IMR-90 (cell line): ENCODE measurements at regions not wholly inside any gene's neighbourhood (a gene's known extent, or its start where the extent isn't known, plus 50 kb on each side); places are given as distances from the start of the nearest gene placed in this dataset.

ENCODE experiments used
- ATAC-seq: fragments of 200-7000 bp; cut with Tn5 transposase; 2 replicates; pipeline ENCODE4 v1.9.1; 2020; ENCODE audit warnings: low read depth, mild to moderate bottlenecking, moderate library complexity
- BruUV-seq: library from RNA; stranded (reverse); fragments of 400-500 nt; replicated peaks from 2 replicates; lab custom pipeline; 2021; lab: Mats Ljungman, UMichigan
- CTCF ChIA-PET: fragments of 300-600 bp; formaldehyde crosslinking; extraction: SDS; loops from one replicate; lab custom pipeline; 2021; ENCODE audit warnings: antibody characterized with exemption; lab: Yijun Ruan, JAX
- POLR2A ChIA-PET: fragments of 300-600 bp; sonication (Branson Sonifier 250); formaldehyde crosslinking; loops from one replicate; lab custom pipeline; 2022; ENCODE audit warnings: antibody characterized with exemption; ENCODE audit not compliant: unreplicated experiment; lab: Charles Lee
- DNase-seq: peaks from one replicate; pipeline ENCODE4 v3.0.0; 2013
- H2AFZ ChIP-seq: replicated peaks from 2 replicates; pipeline ENCODE3; 2013; ENCODE audit warnings: low read length, mild to moderate bottlenecking; ENCODE audit not compliant: poor library complexity
- H2AK5ac ChIP-seq: 2 replicates; pipeline ENCODE4 v1.6.1; 2013; ENCODE audit warnings: low read depth, low read length, inconsistent platforms
- H2AK9ac ChIP-seq: replicated peaks from 2 replicates; pipeline ENCODE3; 2013; ENCODE audit warnings: mild to moderate bottlenecking, low read depth, low read length, moderate library complexity; ENCODE audit not compliant: poor library complexity
- H2BK120ac ChIP-seq: 2 replicates; pipeline ENCODE4 v1.6.1; 2013; ENCODE audit warnings: low read depth, low read length, inconsistent platforms
- H2BK15ac ChIP-seq: 3 replicates; pipeline ENCODE4 v1.6.1; 2013; ENCODE audit warnings: low read depth, low read length, inconsistent platforms
- H2BK20ac ChIP-seq: 2 replicates; pipeline ENCODE4 v1.6.1; 2013; ENCODE audit warnings: low read depth, mild to moderate bottlenecking, inconsistent platforms, low read length, moderate library complexity
- H2BK5ac ChIP-seq: 2 replicates; pipeline ENCODE4 v1.6.1; 2013; ENCODE audit warnings: mild to moderate bottlenecking, low read depth, low read length, inconsistent platforms; ENCODE audit not compliant: poor library complexity, severe bottlenecking
- H3K14ac ChIP-seq: replicated peaks from 2 replicates; pipeline ENCODE4 v1.6.1; 2013; ENCODE audit warnings: low read depth, low read length, inconsistent platforms
- H3K18ac ChIP-seq: 2 replicates; pipeline ENCODE4 v1.6.1; 2013; ENCODE audit warnings: low read depth, low read length, control low read depth
- H3K23ac ChIP-seq: 2 replicates; pipeline ENCODE4 v1.6.1; 2013; ENCODE audit warnings: low read depth, low read length, inconsistent platforms
- H3K27ac ChIP-seq: 2 replicates; pipeline ENCODE4 v1.5.1; 2013; ENCODE audit warnings: mild to moderate bottlenecking, control low read depth, low read length; ENCODE audit not compliant: insufficient read depth
- H3K27me3 ChIP-seq: 2 replicates; pipeline ENCODE4 v1.6.1; 2013; ENCODE audit warnings: low read length; ENCODE audit not compliant: control insufficient read depth, insufficient read depth
- H3K36me3 ChIP-seq: 2 replicates; pipeline ENCODE4 v1.6.1; 2013; ENCODE audit warnings: low read length, mixed read lengths; ENCODE audit not compliant: control insufficient read depth, insufficient read depth
- H3K4ac ChIP-seq: 2 replicates; pipeline ENCODE4 v1.6.1; 2013; ENCODE audit warnings: low read depth, low read length, inconsistent platforms
- H3K4me1 ChIP-seq: 2 replicates; pipeline ENCODE4 v1.6.1; 2013; ENCODE audit warnings: low read length, mixed read lengths; ENCODE audit not compliant: control insufficient read depth, insufficient read depth
- H3K4me2 ChIP-seq: 2 replicates; pipeline ENCODE4 v1.6.1; 2013; ENCODE audit warnings: low read depth, mild to moderate bottlenecking, control low read depth, low read length, moderate library complexity
- H3K4me3 ChIP-seq: 2 replicates; pipeline ENCODE4 v1.5.1; 2013; ENCODE audit warnings: low read depth, mild to moderate bottlenecking, control low read depth, low read length, moderate library complexity; ENCODE audit not compliant: insufficient read depth
- H3K56ac ChIP-seq: 2 replicates; pipeline ENCODE4 v1.6.1; 2013; ENCODE audit warnings: low read length, inconsistent platforms; ENCODE audit not compliant: insufficient read depth; ENCODE audit errors: extremely low read depth
- H3K79me1 ChIP-seq, 2 experiments: 2 replicates each; pipeline ENCODE4 v1.6.1; 2013; ENCODE audit warnings: low read length in 2 of 2, inconsistent platforms in 1 of 2, low read depth in 1 of 2
- H3K9ac ChIP-seq: 2 replicates; pipeline ENCODE4 v1.6.1; 2013; ENCODE audit warnings: low read depth, low read length, control low read depth
- H3K9me1 ChIP-seq: 2 replicates; pipeline ENCODE4 v1.6.1; 2013; ENCODE audit warnings: low read length, inconsistent platforms; ENCODE audit not compliant: insufficient read depth
- H3K9me3 ChIP-seq: 2 replicates; pipeline ENCODE4 v1.6.1; 2013; ENCODE audit warnings: low read length; ENCODE audit not compliant: control insufficient read depth, insufficient read depth
- H4K20me1 ChIP-seq: 2 replicates; pipeline ENCODE4 v1.6.1; 2013; ENCODE audit warnings: low read length, inconsistent platforms; ENCODE audit not compliant: insufficient read depth
- H4K5ac ChIP-seq: 2 replicates; pipeline ENCODE4 v1.6.1; 2013; ENCODE audit warnings: mild to moderate bottlenecking, low read depth, low read length, control low read depth
- H4K8ac ChIP-seq, 2 experiments: 2 replicates each; pipeline ENCODE4 v1.6.1; 2013; ENCODE audit warnings: low read depth in 2 of 2, low read length in 2 of 2, control low read depth in 1 of 2, inconsistent platforms in 1 of 2
- H4K91ac ChIP-seq: 2 replicates; pipeline ENCODE4 v1.6.1; 2013; ENCODE audit warnings: low read depth, low read length, inconsistent platforms; ENCODE audit not compliant: insufficient read depth
- BHLHE40 ChIP-seq: fragments of 150-350 bp; IDR thresholded peaks from 2 replicates; pipeline ENCODE4 v1.6.1; 2016; ENCODE audit warnings: mild to moderate bottlenecking, low read depth, low read length
- CEBPB ChIP-seq: IDR thresholded peaks from 2 replicates; pipeline ENCODE4 v1.6.1; 2012; ENCODE audit warnings: low read depth, low read length, improper control_type of control experiment
- CHD1 ChIP-seq: IDR thresholded peaks from 2 replicates; pipeline ENCODE4 v1.6.1; 2012; ENCODE audit warnings: low read depth, low read length, improper control_type of control experiment
- CTCF ChIP-seq: conservative IDR thresholded peaks from 2 replicates; pipeline ENCODE4 v1.5.1; 2012; ENCODE audit warnings: mild to moderate bottlenecking, low read depth, low read length, improper control_type of control experiment
- FOS ChIP-seq: fragments of 150-350 bp; IDR thresholded peaks from 2 replicates; pipeline ENCODE4 v1.6.1; 2016; ENCODE audit warnings: low read depth, low read length
- MAFK ChIP-seq: IDR thresholded peaks from 2 replicates; pipeline ENCODE4 v1.6.1; 2012; ENCODE audit warnings: low read depth, low read length, improper control_type of control experiment
- MAZ ChIP-seq: IDR thresholded peaks from 2 replicates; pipeline ENCODE4 v1.6.1; 2012; ENCODE audit warnings: low read depth, mild to moderate bottlenecking, low read length, improper control_type of control experiment, moderate library complexity, borderline replicate concordance
- MXI1 ChIP-seq: IDR thresholded peaks from 2 replicates; pipeline ENCODE4 v1.6.1; 2012; ENCODE audit warnings: low read depth, mild to moderate bottlenecking, low read length, moderate library complexity, borderline replicate concordance
- NFE2L2 ChIP-seq: fragments of 150-350 bp; IDR thresholded peaks from 2 replicates; pipeline ENCODE4 v1.6.1; 2016; ENCODE audit warnings: low read depth, mild to moderate bottlenecking, low read length
- POLR2A ChIP-seq: IDR thresholded peaks from 2 replicates; pipeline ENCODE4 v1.6.1; 2012; ENCODE audit warnings: mild to moderate bottlenecking, low read depth, low read length
- RAD21 ChIP-seq: IDR thresholded peaks from 2 replicates; pipeline ENCODE4 v1.6.1; 2012; ENCODE audit warnings: low read length, improper control_type of control experiment
- RCOR1 ChIP-seq: IDR thresholded peaks from 2 replicates; pipeline ENCODE4 v1.6.1; 2012; ENCODE audit warnings: mild to moderate bottlenecking, low read length, improper control_type of control experiment; ENCODE audit not compliant: insufficient replicate concordance
- RFX5 ChIP-seq: IDR thresholded peaks from 2 replicates; pipeline ENCODE4 v1.8.0; 2012; ENCODE audit warnings: low read depth, mild to moderate bottlenecking, low read length, moderate library complexity
- SMC3 ChIP-seq: fragments of 150-350 bp; IDR thresholded peaks from 2 replicates; pipeline ENCODE4 v1.6.1; 2016; ENCODE audit warnings: low read depth, mild to moderate bottlenecking, antibody characterized with exemption, low read length, moderate library complexity
- USF2 ChIP-seq: fragments of 150-350 bp; IDR thresholded peaks from 2 replicates; pipeline ENCODE4 v1.6.1; 2017; ENCODE audit warnings: mild to moderate bottlenecking, antibody characterized with exemption, low read length, low read depth
- WGBS, 2 experiments: methylation state at CpG; one replicate each; pipeline versions ENCODE4 v1.1.5 to v1.1.7; 2013; ENCODE audit warnings: missing lambda C conversion rate in 2 of 2; ENCODE audit not compliant: insufficient read length in 1 of 2; ENCODE audit errors: extremely low coverage in 2 of 2; 5-methylcytosine and 5-hydroxymethylcytosine counted together
- dilution Hi-C: fragments of 300-500 bp; cut with HindIII; formaldehyde crosslinking; loops from one replicate; pipeline ENCODE4 v1.14.3; 2018; ENCODE audit warnings: low sequenced_read_pairs; ENCODE audit not compliant: unreplicated experiment
- in situ Hi-C: fragments of 300-500 bp; cut with MboI; formaldehyde crosslinking; loops from 3 replicates; pipeline ENCODE4 v1.14.3; 2019; ENCODE audit warnings: low sequenced_read_pairs, inconsistent platforms, mixed read lengths
- intact Hi-C: fragments of 100-400 bp; cut with micrococcal nuclease; formaldehyde crosslinking; loops from 2 replicates; pipeline ENCODE4 v1.10.0; 2022
- TF ChIP-seq, protein P1 (sequence below): fragments of 150-350 bp; IDR thresholded peaks from 2 replicates; pipeline ENCODE4 v1.6.1; 2016; ENCODE audit warnings: low read depth, mild to moderate bottlenecking, low read length, moderate library complexity, borderline replicate concordance

- Histone ChIP-seq H4K91ac (no peak overlapping the region), H3K18ac (no peak overlapping the region), H4K5ac (no peak overlapping the region), H2AK5ac (no peak overlapping the region), H3K4me1 (no peaks in the 10 kb centered on the region), H2BK5ac (no peak overlapping the region), H3K4me3 (no peak overlapping the region), H3K23ac (no peak overlapping the region), H2BK20ac (no peak overlapping the region), H4K20me1 (no peaks in the 10 kb centered on the region), H3K9me3 (peaks cover 24% of the 10 kb centered on the region), H2BK15ac (no peak overlapping the region), H3K9me1 (no peaks in the 10 kb centered on the region), H3K14ac (no peak overlapping the region), H3K27ac (no peak overlapping the region), H3K56ac (no peak overlapping the region), H3K79me1 (no peaks in the 10 kb centered on the region), H2BK120ac (no peak overlapping the region), H3K4me2 (no peak overlapping the region), H2AK9ac (no peak overlapping the region), H4K8ac (no peak overlapping the region), H2AFZ (no peak overlapping the region), H3K27me3 (no peaks in the 10 kb centered on the region), H3K36me3 (no peaks in the 10 kb centered on the region), H3K9ac (no peak overlapping the region), H3K4ac (no peak overlapping the region)
- CTCF ChIA-PET, result no interaction called here
- no TSS peak for BruUV-seq
- DNase-seq, result no peak
- in situ Hi-C loops (no loop called here), intact Hi-C loops (no loop called here), dilution Hi-C loops (no loop called here)
- 75% methylated on average over 9 of the region's 12 CpGs; no CpG with 5 or more reads in 1 of the 2 experiments for WGBS, 2 experiments
- POLR2A ChIA-PET, result no interaction called here
- no peak for ATAC-seq
- no peak for TF ChIP-seq CTCF
- no peak for TF ChIP-seq POLR2A
- no peak for TF ChIP-seq MAZ
- TF ChIP-seq MAFK, result no peak
- no peak for TF ChIP-seq USF2
- no peak for TF ChIP-seq CHD1
- no peak for TF ChIP-seq CEBPB
- no peak for TF ChIP-seq BHLHE40
- no peak for TF ChIP-seq FOS
- TF ChIP-seq MXI1, result no peak
- TF ChIP-seq RAD21, result no peak
- TF ChIP-seq NFE2L2, result no peak
- no peak for TF ChIP-seq SMC3
- no peak for TF ChIP-seq RFX5
- TF ChIP-seq, protein P1, sequence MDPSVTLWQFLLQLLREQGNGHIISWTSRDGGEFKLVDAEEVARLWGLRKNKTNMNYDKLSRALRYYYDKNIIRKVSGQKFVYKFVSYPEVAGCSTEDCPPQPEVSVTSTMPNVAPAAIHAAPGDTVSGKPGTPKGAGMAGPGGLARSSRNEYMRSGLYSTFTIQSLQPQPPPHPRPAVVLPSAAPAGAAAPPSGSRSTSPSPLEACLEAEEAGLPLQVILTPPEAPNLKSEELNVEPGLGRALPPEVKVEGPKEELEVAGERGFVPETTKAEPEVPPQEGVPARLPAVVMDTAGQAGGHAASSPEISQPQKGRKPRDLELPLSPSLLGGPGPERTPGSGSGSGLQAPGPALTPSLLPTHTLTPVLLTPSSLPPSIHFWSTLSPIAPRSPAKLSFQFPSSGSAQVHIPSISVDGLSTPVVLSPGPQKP, result no peak
- no peak for TF ChIP-seq RCOR1
These were observed 533.7 kb upstream of the SALL3 start for GRCh38 chr18:78445880-78446279.
